OCI-LY7 (cell line): ENCODE measurements at regions not wholly inside any gene's neighbourhood (a gene's known extent, or its start where the extent isn't known, plus 50 kb on each side); places are given as distances from the start of the nearest gene placed in this dataset.
"Not testable (repeated sequence)": the region's sequence is repeated elsewhere in the genome, so short reads cannot be mapped to it uniquely, and the experiment has no call there.

Source experiments
- BruUV-seq: library from RNA; stranded (reverse); fragments of 400-500 nt; replicated peaks from 2 replicates; lab custom pipeline; 2021; lab: Mats Ljungman, UMichigan
- CTCF ChIA-PET: fragments of 300-600 bp; sonication (Branson Sonifier 250); formaldehyde crosslinking; loops from one replicate; lab custom pipeline; 2022; ENCODE audit warnings: antibody characterized with exemption; ENCODE audit not compliant: unreplicated experiment; lab: Charles Lee
- POLR2A ChIA-PET: fragments of 300-600 bp; sonication (Branson Sonifier 250); formaldehyde crosslinking; loops from one replicate; lab custom pipeline; 2022; ENCODE audit warnings: antibody characterized with exemption; lab: Charles Lee
- DNase-seq: peaks from one replicate; pipeline ENCODE4 v3.0.0-alpha.2; 2015; ENCODE audit warnings: low spot score
- H2AFZ ChIP-seq: fragments of 200-600 bp; sonication (generic), shearing (Covaris generic); 2 replicates; pipeline ENCODE4 v1.6.1; 2014; ENCODE audit warnings: mild to moderate bottlenecking, antibody characterized with exemption, low read length, moderate library complexity
- H3K27ac ChIP-seq: fragments of 200-600 bp; sonication (generic); 2 replicates; pipeline ENCODE4 v1.5.1; 2014; ENCODE audit warnings: mixed run types, low read depth, mild to moderate bottlenecking, moderate library complexity, low read length, inconsistent platforms; ENCODE audit not compliant: poor library complexity, severe bottlenecking
- H3K36me3 ChIP-seq: fragments of 200-600 bp; sonication (generic); 2 replicates; pipeline ENCODE4 v1.6.1; 2014; ENCODE audit warnings: mild to moderate bottlenecking, antibody characterized with exemption, low read length, moderate library complexity, mixed read lengths; ENCODE audit not compliant: insufficient read depth
- H3K4me1 ChIP-seq: fragments of 200-600 bp; sonication (generic); 2 replicates; pipeline ENCODE4 v1.5.1; 2014; ENCODE audit warnings: mild to moderate bottlenecking, low read length; ENCODE audit not compliant: insufficient read depth, poor library complexity, severe bottlenecking
- H3K4me2 ChIP-seq: fragments of 200-600 bp; sonication (generic); 2 replicates; pipeline ENCODE4 v1.6.1; 2014; ENCODE audit warnings: mild to moderate bottlenecking, low read length
- H3K4me3 ChIP-seq: fragments of 200-600 bp; sonication (generic); 2 replicates; pipeline ENCODE4 v1.5.1; 2014; ENCODE audit warnings: mild to moderate bottlenecking, low read depth, low read length; ENCODE audit not compliant: poor library complexity, severe bottlenecking
- H3K79me2 ChIP-seq: fragments of 200-600 bp; sonication (generic); 2 replicates; pipeline ENCODE4 v1.6.1; 2016; ENCODE audit warnings: low read depth, mild to moderate bottlenecking, low read length, moderate library complexity, mixed read lengths; ENCODE audit not compliant: insufficient read depth
- H3K9me2 ChIP-seq: fragments of 200-600 bp; sonication (generic); 2 replicates; pipeline ENCODE4 v1.6.1; 2016; ENCODE audit warnings: mild to moderate bottlenecking, low read length, mixed read lengths; ENCODE audit not compliant: insufficient read depth
- H3K9me3 ChIP-seq: fragments of 200-600 bp; sonication (generic); 2 replicates; pipeline ENCODE4 v1.6.1; 2014; ENCODE audit warnings: mild to moderate bottlenecking, mixed run types, low read length, mixed read lengths
- H4K20me1 ChIP-seq: fragments of 200-600 bp; sonication (generic); 2 replicates; pipeline ENCODE4 v1.6.1; 2014; ENCODE audit warnings: mild to moderate bottlenecking, antibody characterized with exemption, low read length, moderate library complexity, mixed read lengths; ENCODE audit not compliant: insufficient read depth
- CTCF ChIP-seq: fragments of 200-600 bp; sonication (generic); conservative IDR thresholded peaks from 2 replicates; pipeline ENCODE4 v1.5.1; 2014; ENCODE audit warnings: mild to moderate bottlenecking, antibody characterized with exemption, low read length, moderate library complexity, mixed read lengths
- EZH2phosphoT487 ChIP-seq: fragments of 200-600 bp; sonication (generic); IDR thresholded peaks from 2 replicates; pipeline ENCODE4 v1.6.1; 2018; ENCODE audit warnings: low read depth, borderline replicate concordance, mild to moderate bottlenecking, mixed run types, antibody characterized with exemption, low read length, moderate library complexity, mixed read lengths
- intact Hi-C: fragments of 100-400 bp; cut with micrococcal nuclease; formaldehyde crosslinking; loops from one replicate; pipeline ENCODE4 v1.10.0; 2022; ENCODE audit not compliant: unreplicated experiment

DNA sequence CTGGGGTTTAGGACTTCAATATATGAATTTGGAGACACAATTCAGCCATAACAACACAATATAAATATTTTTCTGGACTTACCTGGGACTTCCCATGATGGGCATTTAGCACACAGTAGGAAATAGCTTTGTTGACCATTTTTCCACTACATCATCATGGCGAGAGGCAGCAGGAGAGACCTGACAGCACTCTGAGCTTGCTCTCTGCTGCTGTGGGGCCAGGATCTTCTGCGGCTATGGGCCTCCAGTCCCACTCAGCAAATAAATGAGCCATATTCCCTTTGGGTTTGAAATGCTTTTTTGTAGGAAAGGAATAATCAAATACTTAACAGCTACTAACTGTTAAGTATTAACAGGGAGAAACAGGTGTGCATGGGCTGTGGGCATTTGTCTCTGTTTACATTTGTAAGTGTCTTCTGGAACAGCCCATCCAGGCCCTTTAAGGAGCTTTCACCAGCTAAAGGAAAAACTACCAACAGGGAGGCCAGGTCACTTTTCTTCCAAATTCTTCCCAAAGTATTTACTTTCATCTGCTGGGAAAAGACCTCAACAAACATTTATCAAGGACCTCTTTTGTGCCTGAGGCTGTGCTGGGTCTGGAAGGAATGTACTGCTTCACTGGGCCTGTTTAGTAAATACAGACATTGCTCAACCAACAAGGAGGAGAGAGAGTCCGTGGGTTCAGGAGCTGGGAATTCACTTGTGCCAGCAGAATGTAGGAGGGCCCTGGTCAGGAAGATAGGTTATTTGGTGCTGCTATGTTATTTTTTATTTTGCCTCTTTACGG lies 133.2 kb downstream of the LRIG2 start:
- intact Hi-C loops: no loop called here
- no peak overlapping the region for H3K4me2 ChIP-seq
- no peaks in the 10 kb centered on the region for H3K4me1 ChIP-seq
- no peaks in the 10 kb centered on the region for H4K20me1 ChIP-seq
- no peak overlapping the region for H3K27ac ChIP-seq
- CTCF ChIA-PET: no interaction called here
- TF ChIP-seq EZH2phosphoT487 (no peak), CTCF (no peak)
- H3K79me2 ChIP-seq: no peaks in the 10 kb centered on the region
- no peak overlapping the region for H2AFZ ChIP-seq
- H3K9me2 ChIP-seq: no peaks in the 10 kb centered on the region
- POLR2A ChIA-PET: no interaction called here
- DNase-seq: no peak
- H3K36me3 ChIP-seq: no peaks in the 10 kb centered on the region
- no TSS peak for BruUV-seq
- no peak overlapping the region for H3K4me3 ChIP-seq
- H3K9me3 ChIP-seq: no peaks in the 10 kb centered on the region

- TF ChIP-seq CTCF: no peak
- no peak for TF ChIP-seq EZH2phosphoT487
- Histone ChIP-seq H2AFZ (no peak overlapping the region), H4K20me1 (no peaks in the 10 kb centered on the region), H3K36me3 (no peaks in the 10 kb centered on the region), H3K4me3 (no peak overlapping the region), H3K27ac (no peak overlapping the region), H3K79me2 (no peaks in the 10 kb centered on the region), H3K4me2 (no peak overlapping the region), H3K9me3 (no peaks in the 10 kb centered on the region), H3K4me1 (no peaks in the 10 kb centered on the region), H3K9me2 (no peaks in the 10 kb centered on the region)
- DNase-seq: no peak
- POLR2A ChIA-PET: no interaction called here
- intact Hi-C loops: no loop called here
- BruUV-seq: no TSS peak
- CTCF ChIA-PET: no interaction called here
Measured at GRCh38 chr1:113207019-113207418, 134.0 kb downstream of the LRIG2 start.

DNA sequence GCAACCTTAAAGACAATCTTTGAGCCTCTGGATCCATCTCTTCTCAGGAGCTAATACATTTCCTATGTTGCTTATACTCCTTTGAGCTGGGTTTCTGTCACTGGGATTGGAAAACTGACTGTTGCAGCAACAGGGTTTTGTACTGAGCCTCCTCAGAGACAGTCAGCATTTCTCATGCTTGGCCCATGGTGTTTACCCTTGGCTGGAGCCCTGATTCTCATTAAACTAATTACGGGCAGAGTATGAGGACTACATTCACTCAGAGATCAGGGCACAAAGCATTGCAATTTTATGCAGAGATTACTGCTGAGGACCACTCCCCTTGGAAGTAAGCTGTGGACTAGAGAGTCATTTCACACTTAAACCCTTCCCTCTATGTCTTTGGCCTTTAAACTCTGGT lies 134.5 kb downstream of the LRIG2 start:
- POLR2A ChIA-PET: interaction anchor here (0.5 kb wide), 1 partner anchor 12 kb away, joined by 3 read pairs; no protein-coding TSS in a partner anchor

DNA sequence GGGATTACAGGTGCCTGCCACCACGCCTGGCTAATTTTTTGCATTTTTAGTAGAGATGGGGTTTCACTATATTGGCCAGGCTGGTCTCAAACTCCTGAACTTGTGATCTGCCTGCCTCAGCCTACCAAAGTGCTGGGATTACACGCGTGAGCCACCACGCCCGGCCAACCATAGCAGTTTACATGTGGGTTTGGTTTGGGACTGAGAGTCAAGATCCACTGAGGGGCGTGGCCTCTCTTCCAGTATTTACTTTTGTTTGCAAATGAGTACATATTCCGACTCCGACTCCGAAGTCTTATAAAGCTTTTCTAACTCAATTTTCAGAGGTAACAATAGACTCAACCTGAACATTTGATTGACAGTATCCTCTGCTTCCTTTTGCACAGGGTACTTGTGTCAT lies 135.4 kb downstream of the LRIG2 start:
- H3K4me3 ChIP-seq, H3K36me3 ChIP-seq, intact Hi-C loops, H3K4me1 ChIP-seq, H3K4me2 ChIP-seq, CTCF ChIA-PET, H4K20me1 ChIP-seq, H3K27ac ChIP-seq, BruUV-seq, H3K9me2 ChIP-seq, DNase-seq, H2AFZ ChIP-seq, H3K9me3 ChIP-seq, H3K79me2 ChIP-seq: not testable (repeated sequence)
- POLR2A ChIA-PET: interaction anchor here (0.5 to 0.6 kb wide), 2 partner anchors 11 to 126 kb away, joined by 3 to 6 read pairs; no protein-coding TSS in a partner anchor

More for the DNA sequence above, 134.5 kb downstream of the LRIG2 start:
- CTCF ChIA-PET: no interaction called here
- Histone ChIP-seq H4K20me1 (no peaks in the 10 kb centered on the region), H3K4me1 (no peaks in the 10 kb centered on the region), H3K27ac (no peak overlapping the region), H3K4me3 (no peak overlapping the region), H3K4me2 (no peak overlapping the region), H3K79me2 (no peaks in the 10 kb centered on the region), H3K36me3 (no peaks in the 10 kb centered on the region), H3K9me3 (no peaks in the 10 kb centered on the region), H3K9me2 (no peaks in the 10 kb centered on the region), H2AFZ (no peak overlapping the region)
- BruUV-seq: no TSS peak
- intact Hi-C loops: no loop called here
- DNase-seq: no peak
- TF ChIP-seq CTCF: no peak
- no peak for TF ChIP-seq EZH2phosphoT487
